GM19452 (cell line): ENCODE measurements at regions not wholly inside any gene's neighbourhood (a gene's known extent, or its start where the extent isn't known, plus 50 kb on each side); places are given as distances from the start of the nearest gene placed in this dataset.
"Not testable (repeated sequence)": the region's sequence is repeated elsewhere in the genome, so short reads cannot be mapped to it uniquely, and the experiment has no call there.

Experiments used
- ATAC-seq: cut with Tn5 transposase; IDR thresholded peaks from one replicate; pipeline ENCODE4 v1.9.1; 2021; ENCODE audit not compliant: unreplicated experiment

- no peak for ATAC-seq
Observed at GRCh38 chr1:37362594-37363385, 111.6 kb upstream of the ZC3H12A start.

GRCh38 chr1:37363535-37363934 is 110.8 kb upstream of the ZC3H12A start:
- no peak for ATAC-seq

GRCh38 chr1:37368665-37369315 is 105.6 kb upstream of the ZC3H12A start:
- ATAC-seq = not testable (repeated sequence)

DNA sequence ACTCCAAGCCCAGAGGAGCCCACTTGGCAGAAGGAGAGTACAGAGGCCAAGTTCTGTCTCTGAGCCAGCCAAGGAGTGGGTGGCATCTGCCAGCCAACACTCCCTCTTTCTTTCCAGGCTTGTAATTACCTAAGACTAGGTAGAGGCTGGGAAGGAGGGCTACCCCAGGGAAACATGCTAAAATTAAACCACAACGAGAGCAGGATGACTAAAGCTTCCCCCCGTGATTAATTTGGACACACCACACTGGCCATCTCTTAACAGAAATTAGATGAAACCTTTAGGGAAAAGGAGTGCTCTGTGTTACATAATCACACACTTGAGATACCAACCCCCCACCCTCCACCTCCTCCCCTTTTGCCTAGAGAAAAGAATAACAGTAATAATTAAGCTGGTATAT is 102.1 kb upstream of the ZC3H12A start:
- no peak for ATAC-seq

DNA sequence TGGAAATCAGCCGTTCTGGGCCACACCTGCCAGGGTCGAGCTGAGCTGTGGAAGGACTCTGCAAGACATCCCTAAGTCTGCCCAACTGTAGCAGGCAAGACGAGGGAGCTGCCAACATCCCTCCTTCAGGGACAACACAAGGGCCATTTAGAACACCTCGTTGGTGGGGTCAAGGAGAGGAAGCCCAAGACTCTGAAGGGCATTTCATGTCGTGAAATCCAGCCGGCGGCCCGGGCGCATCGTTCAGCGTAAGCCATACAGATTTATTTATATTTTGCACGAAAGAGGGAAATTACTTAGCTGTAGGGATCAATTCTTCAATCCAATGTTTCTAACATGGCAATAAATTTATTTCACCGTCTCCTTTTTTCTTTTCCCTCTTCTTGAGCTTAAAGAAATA is 101.7 kb upstream of the ZC3H12A start:
- no peak for ATAC-seq

DNA sequence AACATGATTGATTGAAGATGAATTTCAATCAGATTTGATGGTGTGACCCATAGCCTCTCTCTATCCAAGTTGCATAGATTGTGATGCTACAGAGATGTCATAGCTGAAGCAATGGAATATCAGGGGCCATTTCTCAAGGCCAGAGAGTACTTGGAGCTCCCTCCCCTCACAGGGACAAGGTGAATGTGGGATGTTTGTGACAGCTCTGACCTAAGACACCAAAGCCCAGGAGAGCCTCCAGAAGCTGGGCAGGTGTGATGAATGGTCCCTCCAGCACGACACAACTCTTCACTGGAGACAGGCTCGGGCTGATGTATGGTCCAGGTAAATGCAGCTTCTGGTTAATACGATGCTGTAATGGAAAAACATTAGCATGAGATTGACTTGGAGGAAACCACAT is 101.0 kb upstream of the ZC3H12A start:
- ATAC-seq = no peak

- not testable (repeated sequence) for ATAC-seq
Observed at GRCh38 chr1:37380546-37380945, 93.8 kb upstream of the ZC3H12A start.

DNA sequence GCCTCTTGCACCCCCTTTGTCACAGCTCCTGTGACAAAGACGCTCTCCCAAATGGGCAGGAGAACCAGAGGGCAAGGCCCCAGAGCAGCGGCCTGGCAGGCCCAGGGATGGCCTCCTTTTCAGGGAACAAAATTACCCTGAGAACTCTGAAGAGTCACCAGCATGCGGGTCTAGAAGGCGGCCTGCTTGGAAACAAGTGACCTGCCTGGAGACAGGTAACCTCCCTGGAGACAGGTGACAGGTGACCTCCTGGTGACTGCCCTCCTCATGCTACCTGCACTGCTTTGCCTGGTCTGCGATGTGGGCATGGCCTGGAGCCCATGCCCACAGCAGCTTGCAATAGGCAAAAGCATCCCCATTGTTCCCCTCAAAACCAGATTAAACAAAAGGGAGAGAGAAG is 86.5 kb upstream of the ZC3H12A start:
- ATAC-seq = no peak

DNA sequence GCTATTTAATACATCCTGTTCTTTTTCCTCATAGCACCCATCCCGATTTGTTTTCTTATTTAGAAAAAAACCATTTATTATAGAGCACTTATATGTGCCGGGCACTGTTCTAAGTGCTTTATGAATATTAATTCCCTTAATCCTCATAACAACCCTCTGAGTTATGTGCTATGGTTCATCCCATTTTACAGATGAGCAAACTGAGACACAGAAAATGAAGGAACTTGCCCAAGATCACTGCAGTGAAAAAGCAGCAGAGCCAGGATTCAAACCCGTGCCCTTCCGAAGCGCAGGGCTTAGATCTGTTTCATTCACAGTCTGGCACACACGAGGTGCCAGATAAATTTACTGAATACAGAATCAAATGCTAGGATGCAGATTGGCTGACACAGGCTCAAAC is 85.1 kb upstream of the ZC3H12A start:
- no peak for ATAC-seq

- no peak for ATAC-seq
Observed at GRCh38 chr1:37391211-37392011, 83.0 kb upstream of the ZC3H12A start.

GRCh38 chr1:37392051-37392450 is 82.3 kb upstream of the ZC3H12A start:
- ATAC-seq = no peak

DNA sequence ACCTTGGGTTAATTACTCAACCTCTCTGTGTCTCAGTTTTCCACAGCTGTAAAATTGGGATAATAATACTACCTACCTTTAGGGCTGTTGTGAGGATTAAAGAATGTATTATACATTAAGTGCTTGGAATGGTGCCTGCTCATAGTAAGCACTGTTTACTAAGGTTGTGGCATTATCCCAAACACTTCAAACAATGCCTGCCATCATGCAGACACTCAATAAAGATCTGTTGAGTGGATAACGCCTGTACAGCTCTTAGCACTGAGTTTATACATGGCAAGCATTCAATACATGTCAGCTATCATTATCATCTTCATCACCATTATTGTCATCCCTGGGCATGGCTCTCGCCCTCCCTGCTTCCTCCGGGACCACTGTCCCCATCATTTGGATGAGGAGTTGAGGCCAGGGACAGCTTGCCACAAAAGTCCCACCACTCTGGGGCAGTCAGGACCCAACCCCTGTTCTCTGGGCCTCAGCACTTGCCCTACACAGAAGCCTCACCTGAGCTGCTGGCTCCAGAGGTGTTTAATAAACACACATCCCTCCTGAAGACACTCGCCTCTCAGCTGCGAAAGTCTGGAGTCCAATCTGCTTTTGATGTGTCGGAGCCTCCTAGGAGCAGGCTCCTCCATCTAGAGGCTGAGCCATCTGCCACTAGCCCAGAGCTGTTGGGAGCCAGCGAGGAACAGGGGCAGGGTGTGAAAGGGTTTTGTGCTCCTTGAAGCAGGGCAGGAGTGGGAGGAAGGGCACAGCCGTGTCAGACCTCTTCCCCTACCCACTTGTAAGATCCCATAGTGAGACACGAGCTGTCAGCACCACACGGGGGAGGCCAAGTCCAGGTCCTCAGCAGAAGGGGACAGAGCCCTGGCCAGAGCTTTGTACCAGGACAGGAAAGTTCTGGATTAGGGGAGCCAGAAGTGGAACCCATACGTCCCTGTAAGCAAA is 80.9 kb upstream of the ZC3H12A start:
- no peak for ATAC-seq

GRCh38 chr1:37394574-37395464 is 79.6 kb upstream of the ZC3H12A start:
- ATAC-seq = no peak

GRCh38 chr1:37398096-37398495 is 76.3 kb upstream of the ZC3H12A start:
- ATAC-seq = no peak

- no peak for ATAC-seq
Observed at GRCh38 chr1:37399205-37399604, 75.2 kb upstream of the ZC3H12A start.

- ATAC-seq = no peak
Observed at GRCh38 chr1:37399830-37400464, 74.4 kb upstream of the ZC3H12A start.

DNA sequence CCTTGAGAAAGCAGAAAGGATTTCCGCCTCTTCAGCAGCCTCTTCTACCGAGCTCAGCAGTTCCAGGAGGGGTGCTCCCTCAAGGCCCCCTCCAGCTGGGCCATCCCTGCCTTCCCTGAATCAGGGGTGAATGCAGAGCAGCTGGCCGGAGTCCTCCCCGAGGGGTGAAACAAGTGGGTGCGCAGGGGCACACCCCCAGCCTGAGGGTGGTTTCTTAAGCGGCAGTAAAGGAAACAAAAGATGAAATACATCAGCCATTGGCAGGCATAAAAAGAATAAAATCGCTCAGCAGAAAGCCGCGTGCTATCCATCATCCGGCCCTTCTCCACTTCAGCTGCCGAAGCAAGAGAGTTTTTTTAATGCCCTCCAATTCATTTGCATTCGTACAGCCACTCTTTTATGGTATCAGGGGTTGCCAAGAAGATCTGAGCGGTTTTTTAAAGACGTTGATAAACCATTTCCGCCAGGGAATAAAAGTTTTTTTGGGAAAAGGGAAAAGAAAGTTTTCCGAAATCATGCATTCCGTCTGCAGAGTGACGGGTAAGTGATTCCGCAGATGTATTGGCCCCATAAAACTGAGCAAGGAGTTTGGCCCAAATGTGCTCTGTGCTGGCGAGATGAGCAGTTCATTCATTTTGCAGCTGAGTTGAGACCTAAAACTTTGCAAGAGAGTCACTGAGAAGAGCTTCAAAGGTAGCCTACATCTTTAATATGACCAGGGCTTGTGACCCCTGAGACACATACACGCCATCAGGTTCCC is 73.7 kb upstream of the ZC3H12A start:
- no peak for ATAC-seq

- no peak for ATAC-seq
Observed at GRCh38 chr1:37403166-37403565, 71.2 kb upstream of the ZC3H12A start.

GRCh38 chr1:37404711-37405110 is 69.7 kb upstream of the ZC3H12A start:
- no peak for ATAC-seq
